Activated naive CD8-positive, alpha-beta T cell treated with anti-CD3 and anti-CD28 coated beads, Interleukin-2, amount 10 ng/mL, durations not matched to agents 7 days and 5 days (primary cell): ENCODE measurements at regions not wholly inside any gene's neighbourhood (a gene's known extent, or its start where the extent isn't known, plus 50 kb on each side); places are given as distances from the start of the nearest gene placed in this dataset.

ENCODE experiments used
- ATAC-seq: fragments of 150-1000 bp; cut with Tn5 transposase; one replicate; pipeline ENCODE4 v1.10.0; 2021; ENCODE audit warnings: low read depth, moderate library complexity
- POLR2A ChIA-PET: fragments of 350-600 bp; sonication (Branson Sonifier 250); formaldehyde crosslinking; loops from one replicate; lab custom pipeline; 2021; ENCODE audit warnings: antibody characterized with exemption; lab: Charles Lee
- DNase-seq: peaks from one replicate; pipeline ENCODE4 v3.0.0; 2021
- H3K27ac Mint-ChIP-seq: one replicate; pipeline ENCODE4 v1.8.0; 2022; ENCODE audit warnings: mild to moderate bottlenecking, mixed read lengths
- H3K27me3 Mint-ChIP-seq: one replicate; pipeline ENCODE4 v1.8.0; 2022; ENCODE audit warnings: mild to moderate bottlenecking, moderate library complexity, mixed read lengths
- H3K36me3 Mint-ChIP-seq: one replicate; pipeline ENCODE4 v1.8.0; 2021; ENCODE audit warnings: mild to moderate bottlenecking, mixed read lengths
- H3K4me1 Mint-ChIP-seq: one replicate; pipeline ENCODE4 v1.8.0; 2021; ENCODE audit warnings: mixed read lengths
- H3K4me3 Mint-ChIP-seq: one replicate; pipeline ENCODE4 v1.8.0; 2022; ENCODE audit warnings: mild to moderate bottlenecking, moderate library complexity, mixed read lengths
- H3K9me3 Mint-ChIP-seq: one replicate; pipeline ENCODE4 v1.8.0; 2021; ENCODE audit warnings: mixed read lengths

GRCh38 chr2:16851126-16851525, 185.5 kb upstream of the CYRIA start:
- no peak for DNase-seq
- no peak overlapping the region for H3K4me3 Mint-ChIP-seq
- no peaks in the 10 kb centered on the region for H3K9me3 Mint-ChIP-seq
- H3K27me3 Mint-ChIP-seq: no peaks in the 10 kb centered on the region
- no peak overlapping the region for H3K27ac Mint-ChIP-seq
- no peaks in the 10 kb centered on the region for H3K4me1 Mint-ChIP-seq
- ATAC-seq: no peak
- H3K36me3 Mint-ChIP-seq: no peaks in the 10 kb centered on the region
- POLR2A ChIA-PET: no interaction called here

GRCh38 chr2:16840496-16841172, 175.0 kb upstream of the CYRIA start:
- no peak for ATAC-seq
- H3K27ac Mint-ChIP-seq: no peak overlapping the region
- no peak overlapping the region for H3K4me3 Mint-ChIP-seq
- no peaks in the 10 kb centered on the region for H3K9me3 Mint-ChIP-seq
- POLR2A ChIA-PET: no interaction called here
- DNase-seq: no peak
- H3K4me1 Mint-ChIP-seq: no peaks in the 10 kb centered on the region
- no peaks in the 10 kb centered on the region for H3K27me3 Mint-ChIP-seq
- H3K36me3 Mint-ChIP-seq: no peaks in the 10 kb centered on the region

GRCh38 chr2:16832910-16833309, 167.3 kb upstream of the CYRIA start:
- Mint-ChIP-seq H3K27me3 (no peaks in the 10 kb centered on the region), H3K4me3 (no peak overlapping the region)
- POLR2A ChIA-PET: no interaction called here

GRCh38 chr2:16828828-16829160, 163.2 kb upstream of the CYRIA start:
- Mint-ChIP-seq H3K27ac (no peak overlapping the region), H3K4me3 (no peak overlapping the region), H3K9me3 (no peaks in the 10 kb centered on the region), H3K36me3 (no peaks in the 10 kb centered on the region), H3K27me3 (no peaks in the 10 kb centered on the region), H3K4me1 (no peaks in the 10 kb centered on the region)
- POLR2A ChIA-PET: no interaction called here
- DNase-seq (no peak), ATAC-seq (no peak)

More at GRCh38 chr2:16832910-16833309, 167.3 kb upstream of the CYRIA start:
- no peak overlapping the region for H3K27ac Mint-ChIP-seq
- DNase-seq (no peak), ATAC-seq (no peak)
- H3K4me1 Mint-ChIP-seq: no peaks in the 10 kb centered on the region
- H3K9me3 Mint-ChIP-seq: no peaks in the 10 kb centered on the region
- no peaks in the 10 kb centered on the region for H3K36me3 Mint-ChIP-seq

GRCh38 chr2:16828044-16828827, 162.6 kb upstream of the CYRIA start:
- no peaks in the 10 kb centered on the region for H3K27me3 Mint-ChIP-seq
- ATAC-seq (no peak), DNase-seq (no peak)
- no peak overlapping the region for H3K27ac Mint-ChIP-seq
- H3K36me3 Mint-ChIP-seq: no peaks in the 10 kb centered on the region
- H3K9me3 Mint-ChIP-seq: no peaks in the 10 kb centered on the region
- POLR2A ChIA-PET: no interaction called here
- no peaks in the 10 kb centered on the region for H3K4me1 Mint-ChIP-seq
- H3K4me3 Mint-ChIP-seq: no peak overlapping the region

- Mint-ChIP-seq H3K9me3 (no peaks in the 10 kb centered on the region), H3K27ac (no peak overlapping the region), H3K27me3 (no peaks in the 10 kb centered on the region), H3K36me3 (no peaks in the 10 kb centered on the region), H3K4me3 (no peak overlapping the region), H3K4me1 (no peaks in the 10 kb centered on the region)
- no peak for ATAC-seq
- POLR2A ChIA-PET: no interaction called here
- no peak for DNase-seq
Observed at GRCh38 chr2:16824472-16824871, 158.8 kb upstream of the CYRIA start.

- POLR2A ChIA-PET: no interaction called here
- Mint-ChIP-seq H3K27me3 (no peaks in the 10 kb centered on the region), H3K36me3 (no peaks in the 10 kb centered on the region), H3K4me1 (no peaks in the 10 kb centered on the region), H3K27ac (no peak overlapping the region), H3K9me3 (no peaks in the 10 kb centered on the region), H3K4me3 (no peak overlapping the region)
- no peak for DNase-seq
- no peak for ATAC-seq
Observed at GRCh38 chr2:16821692-16822091, 156.1 kb upstream of the CYRIA start.

GRCh38 chr2:16818203-16818556, 152.5 kb upstream of the CYRIA start:
- ATAC-seq (no peak), DNase-seq (no peak)
- H3K9me3 Mint-ChIP-seq: no peaks in the 10 kb centered on the region
- H3K27ac Mint-ChIP-seq: no peak overlapping the region
- H3K27me3 Mint-ChIP-seq: no peaks in the 10 kb centered on the region
- H3K36me3 Mint-ChIP-seq: no peaks in the 10 kb centered on the region
- no peaks in the 10 kb centered on the region for H3K4me1 Mint-ChIP-seq
- no peak overlapping the region for H3K4me3 Mint-ChIP-seq
- POLR2A ChIA-PET: no interaction called here

GRCh38 chr2:16817305-16818202, 151.9 kb upstream of the CYRIA start:
- POLR2A ChIA-PET: no interaction called here
- H3K27ac Mint-ChIP-seq: no peak overlapping the region
- H3K36me3 Mint-ChIP-seq: no peaks in the 10 kb centered on the region

GRCh38 chr2:16816522-16816921, 150.9 kb upstream of the CYRIA start:
- Mint-ChIP-seq H3K9me3 (no peaks in the 10 kb centered on the region), H3K4me3 (no peak overlapping the region), H3K27ac (no peak overlapping the region), H3K27me3 (no peaks in the 10 kb centered on the region), H3K4me1 (no peaks in the 10 kb centered on the region), H3K36me3 (no peaks in the 10 kb centered on the region)
- POLR2A ChIA-PET: no interaction called here
- ATAC-seq (no peak), DNase-seq (no peak)

More at GRCh38 chr2:16817305-16818202, 151.9 kb upstream of the CYRIA start:
- DNase-seq (no peak), ATAC-seq (no peak)
- Mint-ChIP-seq H3K4me3 (no peak overlapping the region), H3K4me1 (no peaks in the 10 kb centered on the region), H3K9me3 (no peaks in the 10 kb centered on the region), H3K27me3 (no peaks in the 10 kb centered on the region)

GRCh38 chr2:16816016-16816415, 150.4 kb upstream of the CYRIA start:
- POLR2A ChIA-PET: no interaction called here

GRCh38 chr2:16813593-16813992, 148.0 kb upstream of the CYRIA start:
- DNase-seq (no peak), ATAC-seq (no peak)
- Mint-ChIP-seq H3K9me3 (no peaks in the 10 kb centered on the region), H3K27me3 (no peaks in the 10 kb centered on the region), H3K27ac (no peak overlapping the region), H3K4me1 (no peaks in the 10 kb centered on the region), H3K36me3 (no peaks in the 10 kb centered on the region), H3K4me3 (no peak overlapping the region)
- POLR2A ChIA-PET: no interaction called here

More at GRCh38 chr2:16816016-16816415, 150.4 kb upstream of the CYRIA start:
- Mint-ChIP-seq H3K27ac (no peak overlapping the region), H3K9me3 (no peaks in the 10 kb centered on the region), H3K36me3 (no peaks in the 10 kb centered on the region), H3K4me3 (no peak overlapping the region), H3K27me3 (no peaks in the 10 kb centered on the region), H3K4me1 (no peaks in the 10 kb centered on the region)
- DNase-seq (no peak), ATAC-seq (no peak)

GRCh38 chr2:16798472-16798871, 132.8 kb upstream of the CYRIA start:
- H3K4me1 Mint-ChIP-seq: no peaks in the 10 kb centered on the region
- no peak for DNase-seq
- H3K4me3 Mint-ChIP-seq: no peak overlapping the region
- ATAC-seq: no peak
- no peak overlapping the region for H3K27ac Mint-ChIP-seq
- POLR2A ChIA-PET: no interaction called here
- no peaks in the 10 kb centered on the region for H3K9me3 Mint-ChIP-seq
- H3K27me3 Mint-ChIP-seq: no peaks in the 10 kb centered on the region
- H3K36me3 Mint-ChIP-seq: no peaks in the 10 kb centered on the region
